Myocyte (in vitro differentiated cells): ENCODE measurements at regions not wholly inside any gene's neighbourhood (a gene's known extent, or its start where the extent isn't known, plus 50 kb on each side); places are given as distances from the start of the nearest gene placed in this dataset.

Experiments
- DNase-seq: peaks from one replicate; pipeline ENCODE4 v3.0.0-alpha.2; 2012; ENCODE audit warnings: low read depth

GRCh38 chr9:107566611-107567061 lies 77.1 kb upstream of the KLF4 start:
- peak; percentile 94 for DNase-seq

DNA sequence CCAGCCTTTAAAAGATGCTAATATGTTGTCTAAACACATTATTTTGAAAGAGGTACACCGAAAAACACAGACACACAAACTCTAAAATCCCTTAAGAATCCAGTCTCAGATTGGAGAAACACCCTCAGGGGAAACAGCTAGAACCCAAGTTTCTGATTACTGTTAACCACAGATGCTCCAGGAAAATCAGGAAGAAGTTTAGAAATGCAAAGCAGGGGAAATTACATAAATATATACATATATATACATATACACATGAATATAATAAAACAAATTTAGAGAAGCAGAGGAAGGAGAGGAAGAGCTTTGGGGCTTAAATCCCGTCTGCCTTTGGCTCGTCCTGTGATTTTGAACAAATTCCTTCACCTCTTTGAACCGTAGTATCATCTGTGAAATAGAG lies 73.2 kb upstream of the KLF4 start:
- no peak for DNase-seq

DNA sequence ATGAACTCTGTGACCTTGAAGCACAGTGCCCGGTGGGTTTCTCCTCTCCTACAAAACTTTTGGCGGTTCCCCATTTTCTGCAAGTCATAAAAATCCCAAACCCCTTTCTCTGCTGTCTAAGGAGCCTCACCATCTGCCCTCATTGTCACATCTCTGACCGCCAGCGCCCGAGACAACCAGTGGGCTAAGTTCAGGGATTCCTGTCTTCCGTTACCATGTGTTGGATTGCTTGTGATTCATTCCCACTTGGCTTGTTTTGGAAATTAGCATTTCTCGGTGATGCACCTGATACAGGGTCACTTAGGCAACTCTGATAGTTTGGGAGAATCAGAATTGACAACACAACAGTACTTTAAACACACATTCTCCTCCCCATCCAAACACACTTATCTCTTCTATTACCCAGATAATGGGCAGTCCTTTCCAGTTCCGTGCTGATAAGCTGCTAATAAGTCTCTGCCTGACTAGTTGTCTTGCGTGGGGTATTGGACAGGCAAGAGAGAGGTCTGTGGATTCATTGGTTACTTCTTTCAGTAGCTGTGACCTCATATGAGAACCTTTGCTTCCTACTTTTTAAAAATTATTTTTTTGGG lies 70.0 kb upstream of the KLF4 start:
- DNase-seq = no peak

- no peak for DNase-seq
Observed at GRCh38 chr9:107557236-107557990, 67.8 kb upstream of the KLF4 start.

GRCh38 chr9:107554636-107555035 lies 65.1 kb upstream of the KLF4 start:
- DNase-seq = no peak

GRCh38 chr9:107548298-107549142 lies 59.0 kb upstream of the KLF4 start:
- DNase-seq = peak; percentile 56

DNA sequence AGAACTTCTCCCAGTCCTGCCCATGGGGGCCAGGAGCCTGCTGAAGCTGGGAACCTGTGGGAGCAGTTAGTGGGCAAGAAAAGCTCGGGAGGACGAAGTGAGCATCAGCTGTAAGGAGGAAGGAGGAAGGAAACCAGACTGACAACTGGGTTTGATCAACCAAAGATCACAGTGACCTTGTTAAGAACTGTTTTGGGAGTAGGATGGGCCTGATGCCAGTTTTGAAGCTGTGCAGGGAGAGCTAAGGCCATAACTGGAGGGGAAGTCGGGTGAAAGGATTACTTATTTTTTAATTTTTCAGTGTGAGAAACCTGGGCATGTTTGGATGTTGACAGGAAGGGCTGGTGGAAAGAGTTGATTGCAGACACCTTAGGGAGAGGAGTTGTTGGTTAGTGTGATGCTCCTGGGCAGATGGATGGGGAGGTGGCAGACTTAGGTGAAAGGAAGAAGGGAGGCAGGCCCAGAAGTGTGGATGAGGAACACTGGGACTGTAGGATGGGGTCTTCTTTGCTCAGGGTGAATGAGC lies 58.3 kb upstream of the KLF4 start:
- peak; percentile 16 for DNase-seq

DNA sequence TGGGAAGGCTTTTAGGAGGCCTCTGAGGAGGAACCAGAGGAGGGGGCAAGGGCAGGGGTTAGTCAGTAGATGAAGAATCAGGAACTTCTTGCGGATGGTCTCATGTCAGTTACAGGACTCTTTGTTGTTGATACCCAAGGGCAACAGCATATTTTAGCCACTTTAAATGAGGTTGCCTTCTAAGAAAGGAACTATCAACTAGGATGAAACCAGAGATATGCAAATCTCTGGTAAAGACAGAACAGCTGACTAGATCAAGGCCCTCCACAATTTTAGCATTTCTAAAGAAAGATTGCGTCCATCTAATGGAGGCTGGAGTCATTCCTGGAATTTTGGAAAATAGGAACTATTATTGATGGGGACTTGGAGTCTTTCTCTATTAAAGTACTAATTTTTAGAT lies 57.7 kb upstream of the KLF4 start:
- no peak for DNase-seq

- no peak for DNase-seq
Observed at GRCh38 chr9:107546859-107547258, 57.3 kb upstream of the KLF4 start.

- no peak for DNase-seq
Observed at GRCh38 chr9:107545036-107545435, 55.5 kb upstream of the KLF4 start.

DNA sequence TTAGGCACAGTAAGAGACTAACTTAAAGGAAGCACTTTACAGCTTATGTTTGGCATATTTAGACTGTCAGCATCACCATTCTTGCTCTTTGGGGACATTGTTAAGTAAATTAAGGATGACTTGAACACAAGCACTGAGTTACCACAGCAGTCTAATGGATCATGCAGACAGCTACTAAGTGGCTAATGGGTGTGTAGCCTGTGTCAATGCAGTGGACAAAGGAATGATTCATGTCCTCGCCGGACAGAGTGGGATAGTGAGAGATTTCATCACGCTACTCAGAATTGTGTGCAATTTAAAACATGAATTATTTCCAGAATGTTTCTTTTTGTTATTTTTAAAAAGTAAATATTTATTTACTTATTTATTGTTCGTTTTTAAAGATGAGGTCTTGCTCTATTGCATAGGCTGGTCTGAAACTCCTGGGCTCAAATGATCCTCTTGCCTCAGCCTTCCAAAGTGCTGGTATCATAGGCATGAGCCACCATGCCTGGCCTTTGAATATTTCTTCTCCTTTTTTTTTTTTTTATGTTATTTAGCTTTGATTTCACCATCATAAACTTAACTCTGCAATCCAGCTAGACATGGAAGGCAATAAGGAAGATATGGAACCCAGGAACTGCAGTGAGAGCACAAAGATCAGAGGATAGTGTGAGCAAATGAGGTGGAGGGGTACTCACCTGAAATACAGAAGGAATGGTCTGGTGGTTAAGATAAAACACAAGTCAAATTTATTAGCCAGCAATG lies 53.0 kb upstream of the KLF4 start:
- DNase-seq = no peak

DNA sequence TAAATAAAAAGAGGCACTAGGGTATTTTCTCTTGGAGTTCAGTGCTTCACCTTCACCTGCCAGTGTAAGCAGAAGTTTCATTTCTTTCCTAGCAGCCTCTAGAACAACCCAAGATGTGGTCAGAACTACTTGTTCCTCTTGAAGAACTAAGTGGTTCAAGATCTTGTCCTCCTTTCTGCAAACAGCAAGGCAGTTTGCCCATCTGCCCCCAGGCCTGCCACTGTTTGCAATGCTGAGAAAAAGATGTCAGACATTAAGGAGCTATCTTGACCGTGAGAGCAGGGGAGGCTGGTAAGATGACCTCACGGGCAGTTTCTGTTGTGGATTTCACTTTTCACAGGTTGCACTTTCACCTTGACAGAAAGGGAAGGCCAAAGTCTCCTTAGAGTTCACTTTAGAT lies 52.0 kb upstream of the KLF4 start:
- no peak for DNase-seq

GRCh38 chr9:107540164-107540561 lies 50.6 kb upstream of the KLF4 start:
- no peak for DNase-seq

DNA sequence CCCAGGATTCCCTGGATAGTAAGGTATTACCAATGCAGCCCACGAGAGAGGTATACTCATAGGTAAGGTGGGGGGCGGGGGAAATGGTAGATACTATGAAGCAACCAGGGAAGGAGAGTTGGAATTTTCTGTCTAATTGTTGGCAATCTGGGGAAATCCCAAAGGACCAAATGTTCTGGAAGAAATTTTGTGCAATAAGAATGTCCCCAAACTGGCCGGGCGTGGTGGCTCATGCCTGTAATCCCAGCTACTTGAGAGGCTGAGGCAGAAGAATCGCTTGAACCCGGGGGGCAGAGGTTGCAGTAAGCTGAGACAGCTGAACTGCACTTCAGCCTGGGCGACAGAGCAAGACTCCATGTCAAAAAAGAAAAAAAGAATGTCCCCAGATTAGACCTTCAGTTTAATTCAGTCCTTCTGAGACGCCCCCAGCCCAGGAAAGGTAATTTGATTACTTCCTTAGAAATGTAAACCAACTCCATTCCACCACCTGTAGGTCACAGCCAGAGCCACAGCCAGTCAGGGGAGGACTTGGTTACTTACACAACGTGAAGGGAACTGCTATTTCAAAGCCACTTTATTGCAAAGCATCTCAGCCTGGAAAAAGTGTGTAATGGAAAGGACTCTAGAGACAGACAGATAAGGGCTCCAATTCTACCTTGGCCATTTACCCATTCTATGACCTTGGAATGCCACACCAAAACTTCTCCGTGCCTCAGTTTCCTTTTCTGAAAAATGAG lies 50.0 kb upstream of the KLF4 start:
- DNase-seq = no peak
